ENCODE measurements at regions not wholly inside any gene's neighbourhood (a gene's known extent, or its start where the extent isn't known, plus 50 kb on each side); places are given as distances from the start of the nearest gene placed in this dataset.

DNA sequence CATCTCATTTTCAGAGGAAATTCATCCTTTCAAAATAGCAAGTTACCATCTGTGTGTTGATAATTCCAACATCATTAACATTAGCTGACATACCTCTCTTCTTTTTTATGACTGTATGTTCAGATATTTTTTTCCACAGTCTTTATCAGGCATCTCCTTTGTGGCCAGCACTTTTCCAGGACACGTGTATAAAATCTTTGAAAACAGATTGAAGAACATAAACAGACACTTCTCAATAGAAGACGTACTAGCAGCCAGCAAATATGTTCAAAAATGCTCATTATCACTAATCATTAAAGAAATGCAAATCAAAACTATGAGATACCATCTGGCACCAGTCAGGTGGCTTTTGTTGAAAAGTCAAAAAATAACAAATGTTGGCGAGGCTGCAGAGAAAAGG, 734.3 kb downstream of the SEMA5A start:
- DNase-seq (ENCODE audit: low read depth in 1 of 2, low spot score in 2 of 2) (no peak), FAIRE-seq (no peak)
- Histone ChIP-seq H3K9me3 (ENCODE audit: insufficient read depth in 2 of 2, low read depth in 1 of 2, low read length in 1 of 2) (peaks cover 2 to 4% of the 10 kb centered on the region in 2 experiments; a peak in 1 of 4 replicates), H2AK5ac (ENCODE audit: low read depth, low read length) (no peak overlapping the region), H3K9ac (replicated peaks in 1 of 4; ENCODE audit: extremely low read depth in 1 of 4, low read depth in 3 of 4, low read length in 3 of 4) (no peak overlapping the region), H3K14ac (ENCODE audit: insufficient read length) (no peak overlapping the region), H4K91ac (replicated peaks; ENCODE audit: insufficient read length, low read length) (no peak overlapping the region), H3K79me1 (ENCODE audit: low read depth, low read length) (no peaks in the 10 kb centered on the region), H4K20me1 (replicated peaks in 1 of 2; ENCODE audit: control insufficient read depth in 1 of 2, insufficient read depth in 2 of 2, low read length in 2 of 2) (no peaks in the 10 kb centered on the region), H3K23ac (ENCODE audit: insufficient read length) (no peak overlapping the region), H4K5ac (ENCODE audit: insufficient read length, low read depth, low read length) (no peak overlapping the region), H3K27me3 (replicated peaks in 1 of 4; ENCODE audit: control insufficient read depth in 3 of 4, extremely low read depth in 1 of 4, insufficient read depth in 3 of 4, low read length in 3 of 4) (no peaks in the 10 kb centered on the region), H3K23me2 (ENCODE audit: low read depth, low read length) (no peaks in the 10 kb centered on the region), H3K79me2 (ENCODE audit: control insufficient read depth in 1 of 2, insufficient read depth in 2 of 2, low read length in 2 of 2) (no peaks in the 10 kb centered on the region), H3K4me1 (replicated peaks in 1 of 4; ENCODE audit: control insufficient read depth in 3 of 4, insufficient read depth in 4 of 4, low read length in 3 of 4) (no peaks in the 10 kb centered on the region; a peak in 1 of 7 replicates), H3K18ac (ENCODE audit: extremely low read depth, low read length) (no peak overlapping the region), H3K27ac (ENCODE audit: low read depth, low read length) (no peak overlapping the region), H3K36me3 (ENCODE audit: control insufficient read depth in 2 of 4, insufficient read depth in 4 of 4, low read length in 3 of 4) (no peaks in the 10 kb centered on the region), H2BK5ac (ENCODE audit: low read depth, low read length) (no peak overlapping the region), H3K4me2 (ENCODE audit: insufficient read depth in 1 of 2, low read depth in 2 of 2, low read length in 2 of 2) (no peak overlapping the region), H2AFZ (ENCODE audit: low read length) (no peak overlapping the region), H4K8ac (ENCODE audit: extremely low read depth, insufficient read depth, low read length) (no peak overlapping the region), H2BK20ac (ENCODE audit: low read length) (no peak overlapping the region), H2BK15ac (ENCODE audit: low read length) (no peak overlapping the region), H3K56ac (replicated peaks; ENCODE audit: insufficient read length, low read depth, low read length) (no peak overlapping the region), H3K4ac (replicated peaks; ENCODE audit: insufficient read length, low read depth, low read length) (no peak overlapping the region), H3K4me3 (ENCODE audit: extremely low read depth in 1 of 4, insufficient read depth in 2 of 4, low read depth in 3 of 4, low read length in 4 of 4) (no peak overlapping the region), H2BK12ac (ENCODE audit: low read depth, low read length) (no peak overlapping the region), H2BK120ac (replicated peaks; ENCODE audit: low read depth, low read length) (no peak overlapping the region)
- 90% methylated on average over 3 of the region's 3 CpGs; no CpG with 5 or more reads in 1 of the 2 experiments for WGBS, 2 experiments (ENCODE audit: extremely low coverage in 1 of 2, insufficient coverage in 1 of 2, insufficient read length in 1 of 2, insufficient replicate concordance in 2 of 2, low coverage in 1 of 2, low lambda C conversion rate in 2 of 2, missing lambda C conversion rate in 1 of 2)
- CTCF ChIA-PET (ENCODE audit: partially characterized antibody): no interaction called here
- POLR2A ChIA-PET (ENCODE audit: partially characterized antibody): no interaction called here
- TF ChIP-seq CBX5 (IDR thresholded peaks at IDR 0.05; ENCODE audit: low read depth, low read length) (no peak), HDAC6 (IDR thresholded peaks at IDR 0.05; ENCODE audit: low read depth, low read length) (no peak), SUZ12 (IDR thresholded peaks at IDR 0.05; ENCODE audit: low read length) (no peak), POLR2A (IDR thresholded peaks at IDR 0.05; ENCODE audit: control extremely low read depth in 1 of 2, low read depth in 2 of 2, low read length in 2 of 2) (no peak), NANOG (IDR thresholded peaks at IDR 0.05; ENCODE audit: insufficient read depth, low read depth, low read length, poor library complexity, severe bottlenecking) (no peak), KDM5A (IDR thresholded peaks at IDR 0.05; ENCODE audit: low read length) (no peak), POU5F1 (IDR thresholded peaks at IDR 0.05; ENCODE audit: low read depth, low read length) (no peak), TAF7 (optimal IDR thresholded peaks at IDR 0.05; ENCODE audit: borderline replicate concordance, low read depth, low read length) (no peak), SIX5 (IDR thresholded peaks at IDR 0.05; ENCODE audit: low read depth, low read length) (no peak), YY1 (IDR thresholded peaks at IDR 0.05; ENCODE audit: low read depth, low read length) (no peak), TCF12 (IDR thresholded peaks at IDR 0.05; ENCODE audit: low read depth, low read length) (no peak), SIRT6 (IDR thresholded peaks at IDR 0.05; ENCODE audit: low read length) (no peak)

All from H1 (cell line).